CD1c-positive myeloid dendritic cell (primary cell): ENCODE measurements at regions not wholly inside any gene's neighbourhood (a gene's known extent, or its start where the extent isn't known, plus 50 kb on each side); places are given as distances from the start of the nearest gene placed in this dataset.

Experiments used
- DNase-seq: peaks from one replicate; pipeline ENCODE4 v3.0.0-alpha.2; 2016; ENCODE audit errors: extremely low spot score

DNA sequence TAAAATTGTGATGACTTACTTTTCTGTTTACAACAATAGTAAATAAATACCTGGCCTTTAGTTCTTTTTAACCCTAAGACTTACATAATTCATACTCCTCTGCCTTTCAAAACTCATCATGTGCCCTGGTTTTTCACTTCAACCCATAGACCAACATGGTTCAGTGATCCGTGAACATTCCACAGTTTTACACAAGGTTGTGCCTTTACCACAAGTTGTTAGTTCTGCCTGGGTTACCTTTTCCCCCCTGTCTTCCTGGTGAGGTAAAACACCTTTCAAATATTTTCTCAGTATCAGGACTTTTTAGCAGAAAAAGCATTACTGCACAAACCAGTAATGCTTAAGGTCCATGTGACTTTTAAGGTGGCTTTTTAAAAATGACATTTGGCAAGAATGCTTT lies 1466.4 kb downstream of the PLA2G4A start:
- no peak for DNase-seq

DNA sequence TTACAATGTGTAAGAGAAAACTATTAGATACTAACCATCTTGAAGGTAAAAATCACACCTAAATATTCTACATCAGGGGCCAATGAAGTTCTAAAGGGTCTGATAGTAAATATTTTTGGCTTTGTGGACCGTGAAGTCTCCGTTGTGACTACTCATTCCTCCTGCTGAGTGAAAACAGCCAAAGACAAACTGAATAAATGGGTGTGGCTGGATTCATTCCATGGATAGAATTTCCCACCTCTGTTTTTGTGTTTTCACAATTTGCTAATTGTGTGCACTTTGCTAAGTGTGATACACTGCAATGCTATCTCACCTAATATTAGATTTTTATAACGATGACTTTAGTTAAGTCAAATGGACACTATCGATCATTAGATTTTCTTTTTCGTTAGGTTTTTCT lies 1474.0 kb downstream of the PLA2G4A start:
- no peak for DNase-seq

DNA sequence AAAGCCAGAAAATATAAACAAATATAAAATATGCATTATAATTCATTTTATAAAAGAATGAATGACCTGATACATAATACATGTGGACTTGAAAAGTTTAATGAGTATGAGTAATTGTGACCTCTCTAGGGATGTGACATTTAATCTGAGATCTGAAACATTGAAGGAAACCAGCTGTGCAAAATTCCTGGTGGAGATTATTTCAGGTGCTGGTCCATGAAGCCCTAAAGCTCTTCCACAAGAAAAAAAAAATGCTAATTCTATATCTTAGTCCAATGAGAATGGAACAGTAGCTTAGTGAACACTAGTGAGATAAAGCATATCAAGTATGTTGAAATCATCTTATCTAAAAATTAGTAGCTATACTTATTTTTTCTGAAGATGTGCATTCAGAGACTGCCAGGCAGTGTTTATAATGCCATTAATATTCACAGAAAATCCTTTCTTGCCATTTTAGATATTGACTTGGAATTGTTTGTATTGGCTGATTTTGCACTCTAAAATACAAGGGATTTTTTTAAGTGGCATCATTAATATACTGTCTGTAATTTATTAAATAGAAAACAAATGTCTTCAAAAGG lies 1485.9 kb downstream of the PLA2G4A start:
- no peak for DNase-seq

DNA sequence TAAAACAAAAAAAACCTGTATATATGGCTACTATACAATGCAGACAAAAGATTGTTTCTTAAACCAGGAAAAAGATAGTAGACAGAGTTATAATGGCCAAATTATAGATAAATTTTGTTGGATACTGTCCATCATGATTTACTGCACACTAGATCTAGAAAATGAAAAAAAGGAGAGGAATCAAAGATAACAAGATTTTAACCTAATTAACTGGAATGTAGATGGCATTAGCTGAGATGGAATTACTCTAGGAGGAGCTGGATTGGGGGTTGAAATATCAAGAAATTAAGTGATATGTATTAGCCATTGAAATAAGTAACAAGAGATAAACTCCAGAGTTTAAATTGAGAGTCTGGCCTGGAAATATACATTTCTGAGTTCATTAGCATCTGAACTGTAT lies 1489.1 kb downstream of the PLA2G4A start:
- no peak for DNase-seq

DNA sequence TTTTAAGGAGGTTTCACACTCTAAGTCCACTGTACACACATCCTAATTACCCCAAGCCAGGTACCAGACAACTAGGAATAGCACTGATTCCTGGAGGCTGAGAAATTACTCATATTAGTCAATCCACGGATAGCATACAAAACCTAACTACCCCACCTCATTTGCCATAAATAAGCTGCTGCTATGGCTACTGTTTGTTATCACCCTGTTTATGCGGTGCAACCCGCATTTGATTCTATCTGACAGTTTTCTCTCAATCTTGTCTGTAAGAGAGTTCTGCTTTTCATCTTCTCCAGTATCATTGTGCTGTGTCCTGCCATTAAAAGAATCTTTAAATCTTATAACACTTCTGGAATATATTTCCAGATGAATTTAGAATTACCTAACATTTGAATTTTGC lies 1496.5 kb downstream of the PLA2G4A start:
- no peak for DNase-seq

DNA sequence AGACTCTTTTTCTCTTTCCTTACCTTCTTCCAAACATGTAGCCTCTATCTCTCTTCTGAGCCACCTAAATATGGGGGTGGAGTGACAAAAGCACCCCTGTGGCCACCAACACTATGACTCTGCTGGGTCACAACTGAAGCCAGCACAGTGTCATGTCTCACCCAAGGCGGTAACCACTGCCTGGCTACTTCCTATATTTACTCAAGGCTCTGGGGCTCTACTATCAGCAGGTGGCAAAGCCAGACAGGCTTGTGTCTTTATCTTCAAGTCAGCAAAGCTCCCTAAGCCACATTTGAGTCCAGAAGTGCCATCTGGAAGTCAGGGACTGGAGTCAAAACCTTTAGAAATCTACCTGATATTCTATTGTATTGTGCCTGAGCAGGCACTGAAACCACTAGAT lies 1515.2 kb downstream of the PLA2G4A start:
- DNase-seq, result no peak

DNA sequence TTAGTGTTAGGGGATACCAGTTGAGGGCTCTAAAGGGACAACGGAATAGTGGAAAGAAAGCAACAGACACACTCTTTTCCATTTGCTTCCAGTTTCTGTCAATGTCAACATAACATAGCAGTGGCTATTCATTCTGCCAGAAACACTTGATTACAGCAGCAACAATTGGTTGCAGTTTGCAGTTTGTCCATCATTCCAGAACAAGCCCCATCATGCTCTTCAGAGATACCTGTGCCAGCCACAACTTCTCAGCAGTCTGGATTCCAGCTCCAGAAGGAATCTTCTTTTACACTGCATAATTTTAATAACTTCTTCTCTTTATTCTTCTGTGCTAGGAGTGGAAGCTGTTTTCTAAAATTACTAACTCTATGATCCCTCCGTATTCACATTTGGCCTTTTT lies 1521.4 kb downstream of the PLA2G4A start:
- DNase-seq, result no peak

DNA sequence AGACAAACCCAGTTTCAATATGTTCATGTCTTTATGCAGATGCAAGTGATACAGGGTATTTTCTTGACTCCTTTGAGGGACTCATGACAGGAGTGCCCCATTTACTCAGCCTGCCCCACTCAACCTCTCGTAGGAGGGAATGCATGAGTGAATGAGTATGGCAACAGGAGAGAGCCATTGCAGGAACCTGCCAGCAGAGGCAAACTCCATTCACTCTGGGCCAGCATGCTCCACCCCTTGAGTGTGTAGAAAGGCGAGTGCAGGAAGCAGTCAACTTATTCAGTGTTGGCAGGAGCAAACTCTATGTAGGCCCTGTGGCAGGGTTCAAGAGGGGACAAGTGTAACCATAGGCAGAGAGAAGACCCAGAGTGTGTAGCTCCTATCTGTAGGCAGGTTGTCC lies 1526.3 kb downstream of the PLA2G4A start:
- no peak for DNase-seq

DNA sequence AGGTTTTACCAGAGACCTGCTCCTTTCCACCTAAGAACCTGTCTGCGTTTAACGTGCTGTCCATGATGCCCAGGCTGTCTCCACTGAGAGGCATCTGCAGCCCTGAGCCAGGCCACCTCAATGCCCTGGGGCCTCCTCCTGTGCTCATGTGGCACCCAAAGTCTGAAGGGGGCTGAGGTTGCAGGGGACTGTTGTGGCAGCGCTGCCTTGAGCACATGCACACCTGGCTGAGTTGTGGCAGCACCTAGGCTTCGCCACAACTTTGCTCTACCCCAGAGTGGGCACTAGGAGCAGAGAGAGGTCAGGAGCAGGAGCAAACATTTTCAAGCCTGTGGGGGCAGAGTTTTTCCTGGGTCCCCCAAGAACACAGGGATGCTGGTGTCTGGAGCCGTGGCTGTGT lies 1527.1 kb downstream of the PLA2G4A start:
- DNase-seq, result no peak

DNA sequence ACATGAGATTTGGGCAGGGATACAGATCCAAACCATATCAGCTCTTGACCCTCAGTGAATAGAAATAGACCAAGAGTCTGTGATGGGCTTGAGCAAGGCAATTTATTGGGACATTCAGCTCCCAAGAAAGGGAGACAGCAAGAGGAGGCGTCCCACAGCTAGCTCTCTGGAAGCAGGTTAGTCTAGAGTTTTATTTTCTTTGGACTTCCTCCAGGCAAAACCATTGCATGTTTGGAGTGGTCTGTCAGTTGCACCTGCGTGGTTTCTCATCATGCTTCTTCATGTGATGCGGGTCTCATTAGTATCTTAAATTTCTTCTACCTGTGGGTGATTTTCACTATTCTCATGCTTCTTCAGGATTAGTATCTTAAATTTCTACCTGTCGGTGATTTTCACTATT lies 1530.6 kb downstream of the PLA2G4A start:
- no peak for DNase-seq

DNA sequence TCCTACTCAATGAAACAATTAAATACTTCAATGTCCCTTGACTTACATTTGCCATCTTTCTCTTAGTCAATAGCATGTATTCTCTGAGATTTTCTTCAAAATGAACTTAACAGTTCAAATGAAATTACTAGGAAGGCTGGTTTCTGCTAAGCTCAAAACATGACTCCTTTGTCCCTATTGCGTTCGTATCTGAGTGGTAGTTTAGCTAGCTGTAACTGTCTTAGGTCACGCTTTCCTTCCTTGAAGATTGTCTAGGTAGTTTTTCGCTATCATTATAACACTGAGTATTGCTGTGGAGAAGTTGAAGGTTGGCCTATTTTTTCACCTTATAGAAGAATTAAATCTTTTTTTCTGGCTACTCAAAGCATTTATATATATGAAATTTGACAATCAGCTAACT lies 1535.2 kb downstream of the PLA2G4A start:
- DNase-seq, result no peak

DNA sequence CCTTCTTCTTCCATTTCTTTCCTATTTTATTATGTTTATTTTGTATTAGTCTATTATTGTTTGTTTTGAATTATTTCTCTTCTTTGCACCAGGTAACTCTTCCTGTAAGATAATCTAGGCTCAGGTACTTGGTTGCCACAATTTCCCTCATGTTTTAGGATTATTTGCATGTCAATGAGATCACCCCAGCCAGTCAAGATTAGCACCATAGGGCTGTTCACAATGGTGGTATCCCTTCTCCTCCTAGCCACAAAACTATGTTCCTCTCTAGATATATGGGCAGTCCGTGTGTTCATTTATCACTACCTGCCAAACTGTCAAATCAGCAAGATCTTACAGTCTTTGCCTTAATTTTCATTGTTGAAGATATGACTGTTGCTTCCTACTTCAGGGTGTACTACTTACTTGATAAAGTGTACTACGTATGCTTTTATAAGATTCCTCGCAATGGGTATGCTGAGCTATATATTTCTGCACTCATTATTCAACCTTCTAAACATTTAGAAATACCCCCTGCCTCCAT lies 1536.2 kb downstream of the PLA2G4A start:
- DNase-seq, result no peak

DNA sequence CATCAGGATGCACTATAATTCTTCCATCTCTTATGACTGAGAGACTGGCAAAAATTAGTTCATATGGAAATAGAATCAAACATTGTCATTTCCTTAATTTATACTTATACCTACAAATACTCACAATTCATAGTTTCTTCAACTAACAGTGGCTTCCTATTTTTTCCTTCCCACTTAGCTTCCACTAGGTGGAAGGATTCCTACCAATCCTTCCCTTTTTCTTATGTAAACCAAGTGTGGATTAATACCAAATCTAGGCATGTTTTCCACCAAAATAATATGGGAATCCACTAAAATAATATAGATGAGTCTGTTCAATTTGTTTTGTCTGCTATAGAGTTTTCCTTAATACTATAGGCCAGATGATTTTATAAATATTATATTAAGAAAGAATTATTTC lies 1537.1 kb downstream of the PLA2G4A start:
- no peak for DNase-seq

DNA sequence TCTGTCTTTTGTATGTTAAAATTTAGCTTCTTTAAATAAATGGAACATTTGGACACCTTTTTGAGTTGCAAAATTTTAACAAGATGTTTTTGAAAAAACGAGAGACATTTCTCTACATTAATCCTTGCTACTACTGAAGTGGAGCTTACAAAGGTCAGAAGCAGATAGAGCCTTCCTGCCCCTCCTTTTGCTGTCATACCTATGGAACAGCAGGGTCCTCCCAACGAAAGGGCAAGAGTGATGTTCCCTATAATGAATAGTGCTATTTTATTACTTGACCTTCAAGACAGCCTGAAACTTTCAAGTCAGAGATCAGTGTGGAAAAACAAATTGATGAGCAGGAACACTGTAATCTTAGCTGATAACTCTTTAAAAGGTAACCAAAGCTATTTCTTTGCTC lies 1538.9 kb downstream of the PLA2G4A start:
- no peak for DNase-seq

DNA sequence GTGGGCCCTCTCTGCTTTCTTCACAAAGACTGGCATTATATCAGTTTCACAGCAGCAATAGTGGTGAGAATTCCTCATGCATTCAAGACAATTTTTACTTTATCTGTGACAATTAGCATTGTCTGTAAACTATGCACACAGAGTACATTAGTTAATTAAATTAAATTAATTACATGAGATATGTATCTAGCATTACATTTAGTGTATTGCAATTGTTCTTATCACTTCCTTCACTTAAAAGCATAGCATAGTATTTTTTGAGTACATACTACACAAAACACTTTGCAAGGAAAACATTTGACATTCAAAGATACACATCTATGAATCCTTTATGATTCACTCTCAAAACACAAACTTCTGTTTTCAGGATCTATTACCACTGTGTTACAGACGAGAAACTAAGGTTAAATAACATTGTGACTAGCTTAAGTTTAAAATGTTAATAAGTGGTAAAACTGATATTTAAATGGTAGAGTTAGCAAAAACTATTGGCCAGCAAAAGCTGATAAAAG lies 1542.6 kb downstream of the PLA2G4A start:
- DNase-seq, result no peak

DNA sequence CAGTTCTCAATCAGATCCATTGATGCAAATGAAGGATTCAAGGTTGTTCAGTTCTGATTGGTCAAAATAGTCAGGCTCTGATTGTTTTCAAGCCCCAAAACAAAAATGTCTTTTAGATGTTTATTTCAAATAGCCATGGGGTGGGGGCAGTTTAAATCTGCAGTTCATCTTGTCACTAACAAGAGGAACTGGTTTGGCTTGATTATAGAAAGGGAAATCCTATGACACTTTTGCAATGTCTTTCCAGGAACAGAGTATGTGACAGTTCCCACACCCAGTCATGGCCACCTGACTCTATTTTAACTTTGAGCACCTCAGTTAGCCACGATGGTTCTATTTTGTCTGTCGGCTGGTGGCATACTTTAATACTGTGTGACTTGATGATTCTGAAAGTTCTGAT lies 1544.1 kb downstream of the PLA2G4A start:
- DNase-seq, result no peak

DNA sequence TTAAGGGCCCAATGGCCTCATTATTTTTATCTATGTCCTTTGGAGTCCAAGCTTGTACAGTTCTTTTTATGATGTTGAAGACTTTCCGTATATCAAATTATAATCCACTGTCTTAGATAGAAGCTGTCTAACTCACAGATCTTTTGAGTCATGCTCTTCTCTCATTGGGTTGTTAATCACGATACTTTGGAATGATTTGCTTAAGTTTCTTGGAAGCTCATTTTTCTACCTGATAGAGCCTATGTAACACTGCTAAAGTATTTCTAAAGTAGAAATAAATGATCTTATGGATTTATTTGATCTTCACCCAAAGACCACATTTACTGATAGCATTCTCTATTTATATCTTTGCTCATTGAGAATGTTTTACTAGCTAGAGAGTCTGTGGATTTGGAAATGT lies 1554.1 kb downstream of the PLA2G4A start:
- no peak for DNase-seq

DNA sequence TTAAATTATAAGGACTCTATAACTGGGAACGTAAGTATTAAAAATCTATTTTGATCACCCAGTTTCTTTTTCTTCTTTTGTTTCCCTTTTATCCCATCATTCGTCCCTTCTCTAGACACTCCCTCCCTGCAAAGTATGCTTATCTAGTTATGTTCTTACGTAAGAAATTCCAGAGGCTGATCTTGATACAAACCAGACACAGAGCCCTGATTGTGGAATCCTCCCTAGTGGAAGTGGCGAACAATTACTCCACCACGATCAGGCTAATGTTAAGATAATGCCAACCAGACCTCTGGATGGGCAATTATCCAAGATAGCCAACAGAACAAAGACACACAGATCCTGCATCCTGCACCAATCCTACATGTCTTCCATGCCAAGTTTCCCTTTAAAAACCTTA lies 1557.4 kb downstream of the PLA2G4A start:
- no peak for DNase-seq

DNA sequence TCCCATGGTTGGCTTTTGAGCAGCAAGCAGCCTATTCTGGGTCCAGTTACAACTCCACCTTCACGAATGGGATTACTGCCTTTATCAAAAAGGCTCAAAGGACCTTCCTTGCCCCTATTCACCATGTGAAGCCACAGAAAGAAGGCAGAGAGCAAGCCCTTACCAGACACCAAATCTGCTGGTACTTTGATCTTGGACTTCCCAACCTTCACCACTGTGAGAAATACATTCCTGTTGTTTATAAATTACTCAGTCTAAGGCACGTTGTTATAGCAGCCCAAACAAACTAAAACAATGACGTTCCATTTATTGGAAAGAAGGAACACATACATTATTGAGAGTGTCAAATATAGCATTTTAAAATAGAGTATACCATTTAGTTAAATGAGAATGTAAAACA lies 1557.9 kb downstream of the PLA2G4A start:
- no peak for DNase-seq

DNA sequence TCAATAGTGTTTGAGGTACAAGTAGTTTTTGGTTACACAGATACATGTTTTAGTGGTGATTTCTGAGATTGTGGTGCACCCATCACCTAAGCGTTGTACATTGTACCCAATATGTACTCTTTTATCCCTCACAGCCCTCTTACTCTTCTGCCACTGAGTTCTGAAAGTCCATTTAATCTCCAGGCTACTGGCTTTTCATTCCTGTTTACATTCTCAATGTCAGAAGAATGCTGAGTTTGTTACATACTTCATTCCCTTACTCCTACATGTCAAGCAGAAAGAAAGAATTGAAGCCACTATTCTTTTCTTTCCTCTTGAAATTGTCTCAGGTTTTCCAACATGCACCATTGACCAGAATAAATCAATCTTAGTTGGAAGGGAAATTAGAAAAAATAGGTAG lies 1565.9 kb downstream of the PLA2G4A start:
- no peak for DNase-seq

DNA sequence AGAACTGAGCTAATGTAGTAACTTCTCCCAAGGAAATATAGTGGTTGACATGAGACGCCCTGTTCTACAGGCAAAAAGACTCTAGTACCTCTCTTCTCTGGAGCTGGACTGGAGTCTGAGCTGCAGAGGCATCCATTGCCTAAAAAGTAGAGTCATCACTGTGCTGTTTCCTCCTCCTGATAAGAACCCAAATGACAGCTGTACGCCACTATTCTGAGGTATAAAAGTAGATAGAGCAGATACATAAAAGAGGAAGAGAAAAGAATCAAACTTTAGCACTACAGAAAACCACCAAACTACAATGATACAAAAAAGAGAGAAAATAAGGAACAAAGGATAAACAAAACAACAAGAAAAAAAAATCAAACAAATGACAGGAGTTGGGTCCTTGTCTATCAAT lies 1568.8 kb downstream of the PLA2G4A start:
- DNase-seq, result no peak

DNA sequence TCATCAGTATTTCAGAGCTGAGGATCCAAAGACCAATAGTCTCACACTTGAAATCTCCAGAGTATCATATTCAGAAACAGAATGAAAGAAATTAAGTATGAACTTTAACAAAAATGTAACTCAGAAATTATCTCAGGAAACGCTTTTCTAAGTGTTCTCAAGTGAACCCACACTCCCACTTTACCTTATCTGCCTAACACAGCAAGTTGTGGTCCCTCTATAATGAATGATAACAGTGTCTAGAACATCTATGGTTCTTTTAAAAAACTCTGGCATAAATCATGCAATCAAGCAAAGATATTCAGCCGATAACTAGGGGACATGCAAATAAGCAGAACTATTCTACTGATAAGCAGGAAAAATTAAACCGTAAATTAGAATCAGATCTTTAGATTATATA lies 1574.2 kb downstream of the PLA2G4A start:
- no peak for DNase-seq

DNA sequence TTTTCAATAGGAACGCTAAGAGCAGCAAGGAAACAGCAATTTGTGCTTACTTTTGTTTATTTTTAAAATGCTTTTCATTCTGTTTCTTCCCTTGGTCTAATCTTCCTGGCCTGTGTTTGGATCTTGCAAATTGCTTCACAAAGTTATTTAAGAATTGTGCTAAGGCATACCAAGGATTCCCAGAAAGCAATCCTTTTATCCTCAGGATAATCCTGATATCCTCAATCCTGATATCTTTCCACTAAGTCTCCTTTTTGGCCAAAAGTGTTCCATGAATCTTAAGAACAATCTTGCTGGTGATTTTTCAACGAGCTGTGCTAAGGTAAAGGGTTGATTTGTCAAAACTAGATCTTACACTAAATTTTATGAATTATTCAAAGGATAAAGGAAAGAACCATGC lies 1577.9 kb downstream of the PLA2G4A start:
- DNase-seq, result no peak

DNA sequence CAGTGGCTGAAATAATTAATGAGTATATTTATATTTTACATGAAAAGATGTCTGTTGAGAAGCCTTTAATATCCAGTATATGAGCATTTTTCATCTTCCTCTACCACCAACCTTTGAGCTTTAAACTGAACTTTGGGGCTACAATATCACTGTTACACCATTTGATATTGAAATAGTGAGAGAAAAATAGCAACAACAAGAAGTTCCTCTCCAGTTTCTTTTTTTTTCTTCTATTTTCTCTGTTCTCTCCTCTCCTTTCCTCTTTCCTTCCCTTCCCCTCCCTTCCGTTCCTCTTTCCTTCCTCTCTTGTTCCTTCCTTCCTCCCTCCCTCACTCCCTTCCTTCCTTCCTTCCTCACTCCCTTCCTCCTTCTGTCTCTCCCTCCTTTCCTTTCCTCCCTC lies 1591.4 kb downstream of the PLA2G4A start:
- DNase-seq, result no peak
